ENCODE measurements at regions not wholly inside any gene's neighbourhood (a gene's known extent, or its start where the extent isn't known, plus 50 kb on each side); places are given as distances from the start of the nearest gene placed in this dataset.

- peaks cover 0 to 9% of the 10 kb centered on the region in 2 donors for H3K9me3 ChIP-seq (ENCODE audit: control insufficient read depth in 1 of 2, low read length in 2 of 2)
- H3K27me3 ChIP-seq (ENCODE audit: control insufficient read depth in 1 of 2, insufficient read depth in 2 of 2, low read length in 2 of 2) = no peaks in the 10 kb centered on the region
- H3K4me1 ChIP-seq (ENCODE audit: control insufficient read depth in 1 of 2, insufficient read depth in 2 of 2, low read length in 2 of 2) = peaks cover 4 to 5% of the 10 kb centered on the region in 2 donors
Observed at GRCh38 chr3:111336511-111336910, 205.5 kb upstream of the CD96 start.

GRCh38 chr3:111338059-111338698 is 203.8 kb upstream of the CD96 start:
- Histone ChIP-seq H3K27ac (ENCODE audit: low read depth, low read length) (no peak overlapping the region), H3K9ac (ENCODE audit: low read depth in 1 of 2, low read length in 2 of 2) (no peak overlapping the region), H3K27me3 (ENCODE audit: control insufficient read depth in 1 of 2, insufficient read depth in 2 of 2, low read length in 2 of 2) (no peaks in the 10 kb centered on the region), H3K9me3 (ENCODE audit: control insufficient read depth in 1 of 2, low read length in 2 of 2) (peaks cover 0 to 9% of the 10 kb centered on the region in 2 donors), H3K36me3 (ENCODE audit: control insufficient read depth in 1 of 2, insufficient read depth in 2 of 2, low read length in 2 of 2) (no peaks in the 10 kb centered on the region), H3K4me1 (ENCODE audit: control insufficient read depth in 1 of 2, insufficient read depth in 2 of 2, low read length in 2 of 2) (peaks cover 4 to 5% of the 10 kb centered on the region in 2 donors), H3K4me3 (ENCODE audit: low read depth in 1 of 2, low read length in 2 of 2) (no peak overlapping the region)

More at GRCh38 chr3:111336511-111336910, 205.5 kb upstream of the CD96 start:
- Histone ChIP-seq H3K4me3 (ENCODE audit: low read depth in 1 of 2, low read length in 2 of 2) (no peak overlapping the region), H3K9ac (ENCODE audit: low read depth in 1 of 2, low read length in 2 of 2) (no peak overlapping the region), H3K27ac (ENCODE audit: low read depth, low read length) (no peak overlapping the region), H3K36me3 (ENCODE audit: control insufficient read depth in 1 of 2, insufficient read depth in 2 of 2, low read length in 2 of 2) (no peaks in the 10 kb centered on the region)

GRCh38 chr3:111339017-111339416 is 203.0 kb upstream of the CD96 start:
- H3K4me3 ChIP-seq (ENCODE audit: low read depth in 1 of 2, low read length in 2 of 2) = no peak overlapping the region
- no peak overlapping the region for H3K9ac ChIP-seq (ENCODE audit: low read depth in 1 of 2, low read length in 2 of 2)

GRCh38 chr3:111351334-111351733 is 190.7 kb upstream of the CD96 start:
- no peaks in the 10 kb centered on the region for H3K27me3 ChIP-seq (ENCODE audit: control insufficient read depth in 1 of 2, insufficient read depth in 2 of 2, low read length in 2 of 2)

More at GRCh38 chr3:111339017-111339416, 203.0 kb upstream of the CD96 start:
- Histone ChIP-seq H3K36me3 (ENCODE audit: control insufficient read depth in 1 of 2, insufficient read depth in 2 of 2, low read length in 2 of 2) (no peaks in the 10 kb centered on the region), H3K9me3 (ENCODE audit: control insufficient read depth in 1 of 2, low read length in 2 of 2) (peaks cover 0 to 9% of the 10 kb centered on the region in 2 donors), H3K27ac (ENCODE audit: low read depth, low read length) (no peak overlapping the region), H3K4me1 (ENCODE audit: control insufficient read depth in 1 of 2, insufficient read depth in 2 of 2, low read length in 2 of 2) (peaks cover 4 to 5% of the 10 kb centered on the region in 2 donors), H3K27me3 (ENCODE audit: control insufficient read depth in 1 of 2, insufficient read depth in 2 of 2, low read length in 2 of 2) (no peaks in the 10 kb centered on the region)

GRCh38 chr3:111352585-111352984 is 189.4 kb upstream of the CD96 start:
- no peak overlapping the region for H3K9ac ChIP-seq (ENCODE audit: low read depth in 1 of 2, low read length in 2 of 2)
- no peak overlapping the region for H3K4me3 ChIP-seq (ENCODE audit: low read depth in 1 of 2, low read length in 2 of 2)
- H3K4me1 ChIP-seq (ENCODE audit: control insufficient read depth in 1 of 2, insufficient read depth in 2 of 2, low read length in 2 of 2) = no peaks in the 10 kb centered on the region
- H3K9me3 ChIP-seq (ENCODE audit: control insufficient read depth in 1 of 2, low read length in 2 of 2) = peaks cover 0 to 2% of the 10 kb centered on the region in 2 donors
- H3K27ac ChIP-seq (ENCODE audit: low read depth, low read length) = no peak overlapping the region
- no peaks in the 10 kb centered on the region for H3K27me3 ChIP-seq (ENCODE audit: control insufficient read depth in 1 of 2, insufficient read depth in 2 of 2, low read length in 2 of 2)
- no peaks in the 10 kb centered on the region for H3K36me3 ChIP-seq (ENCODE audit: control insufficient read depth in 1 of 2, insufficient read depth in 2 of 2, low read length in 2 of 2)

More at GRCh38 chr3:111351334-111351733, 190.7 kb upstream of the CD96 start:
- H3K36me3 ChIP-seq (ENCODE audit: control insufficient read depth in 1 of 2, insufficient read depth in 2 of 2, low read length in 2 of 2) = no peaks in the 10 kb centered on the region
- no peak overlapping the region for H3K9ac ChIP-seq (ENCODE audit: low read depth in 1 of 2, low read length in 2 of 2)
- H3K9me3 ChIP-seq (ENCODE audit: control insufficient read depth in 1 of 2, low read length in 2 of 2) = peaks cover 0 to 2% of the 10 kb centered on the region in 2 donors
- no peak overlapping the region for H3K4me3 ChIP-seq (ENCODE audit: low read depth in 1 of 2, low read length in 2 of 2)
- no peaks in the 10 kb centered on the region for H3K4me1 ChIP-seq (ENCODE audit: control insufficient read depth in 1 of 2, insufficient read depth in 2 of 2, low read length in 2 of 2)
- H3K27ac ChIP-seq (ENCODE audit: low read depth, low read length) = no peak overlapping the region

GRCh38 chr3:111359261-111360030 is 182.6 kb upstream of the CD96 start:
- Histone ChIP-seq H3K27me3 (ENCODE audit: control insufficient read depth in 1 of 2, insufficient read depth in 2 of 2, low read length in 2 of 2) (no peaks in the 10 kb centered on the region), H3K27ac (ENCODE audit: low read depth, low read length) (no peak overlapping the region), H3K9ac (ENCODE audit: low read depth in 1 of 2, low read length in 2 of 2) (no peak overlapping the region), H3K4me1 (ENCODE audit: control insufficient read depth in 1 of 2, insufficient read depth in 2 of 2, low read length in 2 of 2) (no peaks in the 10 kb centered on the region), H3K4me3 (ENCODE audit: low read depth in 1 of 2, low read length in 2 of 2) (no peak overlapping the region), H3K36me3 (ENCODE audit: control insufficient read depth in 1 of 2, insufficient read depth in 2 of 2, low read length in 2 of 2) (no peaks in the 10 kb centered on the region), H3K9me3 (ENCODE audit: control insufficient read depth in 1 of 2, low read length in 2 of 2) (no peaks in the 10 kb centered on the region)

- Histone ChIP-seq H3K36me3 (ENCODE audit: control insufficient read depth in 1 of 2, insufficient read depth in 2 of 2, low read length in 2 of 2) (no peaks in the 10 kb centered on the region), H3K27ac (ENCODE audit: low read depth, low read length) (no peak overlapping the region), H3K9ac (ENCODE audit: low read depth in 1 of 2, low read length in 2 of 2) (no peak overlapping the region), H3K27me3 (ENCODE audit: control insufficient read depth in 1 of 2, insufficient read depth in 2 of 2, low read length in 2 of 2) (no peaks in the 10 kb centered on the region), H3K4me3 (ENCODE audit: low read depth in 1 of 2, low read length in 2 of 2) (no peak overlapping the region), H3K4me1 (ENCODE audit: control insufficient read depth in 1 of 2, insufficient read depth in 2 of 2, low read length in 2 of 2) (no peaks in the 10 kb centered on the region), H3K9me3 (ENCODE audit: control insufficient read depth in 1 of 2, low read length in 2 of 2) (no peaks in the 10 kb centered on the region)
Observed at GRCh38 chr3:111362381-111363009, 179.5 kb upstream of the CD96 start.

GRCh38 chr3:111366515-111366914 is 175.5 kb upstream of the CD96 start:
- H3K36me3 ChIP-seq (ENCODE audit: control insufficient read depth in 1 of 2, insufficient read depth in 2 of 2, low read length in 2 of 2) = no peaks in the 10 kb centered on the region
- H3K9me3 ChIP-seq (ENCODE audit: control insufficient read depth in 1 of 2, low read length in 2 of 2) = no peaks in the 10 kb centered on the region
- H3K9ac ChIP-seq (ENCODE audit: low read depth in 1 of 2, low read length in 2 of 2) = no peak overlapping the region
- H3K27me3 ChIP-seq (ENCODE audit: control insufficient read depth in 1 of 2, insufficient read depth in 2 of 2, low read length in 2 of 2) = no peaks in the 10 kb centered on the region
- H3K27ac ChIP-seq (ENCODE audit: low read depth, low read length) = no peak overlapping the region
- no peaks in the 10 kb centered on the region for H3K4me1 ChIP-seq (ENCODE audit: control insufficient read depth in 1 of 2, insufficient read depth in 2 of 2, low read length in 2 of 2)
- no peak overlapping the region for H3K4me3 ChIP-seq (ENCODE audit: low read depth in 1 of 2, low read length in 2 of 2)

- no peak overlapping the region for H3K4me3 ChIP-seq (ENCODE audit: low read depth in 1 of 2, low read length in 2 of 2)
- H3K27ac ChIP-seq (ENCODE audit: low read depth, low read length) = no peak overlapping the region
Observed at GRCh38 chr3:111368056-111368455, 173.9 kb upstream of the CD96 start.

GRCh38 chr3:111369958-111370357 is 172.0 kb upstream of the CD96 start:
- H3K4me1 ChIP-seq (ENCODE audit: control insufficient read depth in 1 of 2, insufficient read depth in 2 of 2, low read length in 2 of 2) = no peaks in the 10 kb centered on the region
- H3K4me3 ChIP-seq (ENCODE audit: low read depth in 1 of 2, low read length in 2 of 2) = no peak overlapping the region
- no peaks in the 10 kb centered on the region for H3K27me3 ChIP-seq (ENCODE audit: control insufficient read depth in 1 of 2, insufficient read depth in 2 of 2, low read length in 2 of 2)
- H3K9me3 ChIP-seq (ENCODE audit: control insufficient read depth in 1 of 2, low read length in 2 of 2) = peaks cover 5 to 6% of the 10 kb centered on the region in 2 donors
- no peak overlapping the region for H3K9ac ChIP-seq (ENCODE audit: low read depth in 1 of 2, low read length in 2 of 2)
- H3K27ac ChIP-seq (ENCODE audit: low read depth, low read length) = no peak overlapping the region
- no peaks in the 10 kb centered on the region for H3K36me3 ChIP-seq (ENCODE audit: control insufficient read depth in 1 of 2, insufficient read depth in 2 of 2, low read length in 2 of 2)

More at GRCh38 chr3:111368056-111368455, 173.9 kb upstream of the CD96 start:
- Histone ChIP-seq H3K9ac (ENCODE audit: low read depth in 1 of 2, low read length in 2 of 2) (no peak overlapping the region), H3K36me3 (ENCODE audit: control insufficient read depth in 1 of 2, insufficient read depth in 2 of 2, low read length in 2 of 2) (no peaks in the 10 kb centered on the region), H3K27me3 (ENCODE audit: control insufficient read depth in 1 of 2, insufficient read depth in 2 of 2, low read length in 2 of 2) (no peaks in the 10 kb centered on the region), H3K4me1 (ENCODE audit: control insufficient read depth in 1 of 2, insufficient read depth in 2 of 2, low read length in 2 of 2) (no peaks in the 10 kb centered on the region), H3K9me3 (ENCODE audit: control insufficient read depth in 1 of 2, low read length in 2 of 2) (peaks cover 5 to 6% of the 10 kb centered on the region in 2 donors)

All from duodenal mucosa (tissue), 2 donors.